SK-N-SH (cell line): ENCODE measurements at regions not wholly inside any gene's neighbourhood (a gene's known extent, or its start where the extent isn't known, plus 50 kb on each side); places are given as distances from the start of the nearest gene placed in this dataset.
A peak's percentile ranks its signal among the peaks of the same experiment; 100 is the strongest.

Experiments
- CTCF ChIA-PET: fragments of 300-600, 350-600 bp; formaldehyde crosslinking; extraction: SDS; loops from one replicate; lab custom pipeline; 2021; lab: Yijun Ruan, JAX
- POLR2A ChIA-PET: fragments of 350-600 bp; sonication (Branson Sonifier 250); formaldehyde crosslinking; extraction: SDS; loops from one replicate; lab custom pipeline; 2020; ENCODE audit warnings: antibody characterized with exemption, inconsistent platforms; lab: Yijun Ruan, JAX
- DNase-seq: peaks from one replicate; pipeline ENCODE4 v3.0.0; 2012
- H2AFZ ChIP-seq: fragments of 200-600 bp; sonication (generic); 2 replicates; pipeline ENCODE4 v1.8.1; 2016; ENCODE audit warnings: antibody characterized with exemption, mild to moderate bottlenecking, low read depth
- H3F3A ChIP-seq: fragments of 200-600 bp; sonication (generic); replicated peaks from 2 replicates; pipeline ENCODE3; 2016; ENCODE audit warnings: antibody characterized with exemption, mild to moderate bottlenecking; ENCODE audit not compliant: insufficient read depth
- H3K27ac ChIP-seq, 2 experiments: fragments of 200-500 bp in 1 of 2; fragments of 200-600 bp in 1 of 2; sonication (Bioruptor generic) in 1 of 2; sonication (generic), shearing (Covaris generic) in 1 of 2; 2 replicates each; pipeline versions ENCODE4 v1.5.1 to v1.6.1; 2014 to 2016; ENCODE audit warnings: low read depth in 2 of 2, inconsistent platforms in 1 of 2, low read length in 1 of 2, mild to moderate bottlenecking in 1 of 2, mixed read lengths in 1 of 2
- H3K27me3 ChIP-seq: fragments of 200-600 bp; sonication (generic), shearing (Covaris generic); 2 replicates; pipeline ENCODE4 v1.6.1; 2016; ENCODE audit warnings: mixed run types; ENCODE audit not compliant: insufficient read depth
- H3K36me3 ChIP-seq, 2 experiments: fragments of 200-500 bp in 1 of 2; fragments of 200-600 bp in 1 of 2; sonication (Bioruptor generic) in 1 of 2; sonication (generic) in 1 of 2; replicated peaks in 1 of 2; 2 replicates each; pipeline versions ENCODE3 to v1.5.1; 2014 to 2016; ENCODE audit warnings: low read length in 1 of 2, mild to moderate bottlenecking in 1 of 2; ENCODE audit not compliant: insufficient read depth in 2 of 2, control insufficient read depth in 1 of 2
- H3K4me1 ChIP-seq, 2 experiments: fragments of 200-500 bp in 1 of 2; fragments of 200-600 bp in 1 of 2; sonication (Bioruptor generic) in 1 of 2; sonication (generic), shearing (Covaris generic) in 1 of 2; 2 replicates each; pipeline versions ENCODE4 v1.5.1 to v1.6.1; 2014 to 2016; ENCODE audit warnings: low read depth in 1 of 2, low read length in 1 of 2, mixed run types in 1 of 2; ENCODE audit not compliant: insufficient read depth in 2 of 2, control insufficient read depth in 1 of 2
- H3K4me2 ChIP-seq: fragments of 200-600 bp; sonication (generic), shearing (Covaris generic); 2 replicates; pipeline ENCODE4 v1.6.1; 2017; ENCODE audit warnings: mixed run types
- H3K4me3 ChIP-seq, 2 experiments: fragments of 200-500 bp in 1 of 2; fragments of 200-600 bp in 1 of 2; sonication (Bioruptor generic) in 1 of 2; sonication (generic), shearing (Covaris generic) in 1 of 2; 2 replicates each; pipeline versions ENCODE4 v1.5.1 to v1.8.1; 2014 to 2016; ENCODE audit warnings: low read depth in 2 of 2, inconsistent platforms in 1 of 2, low read length in 1 of 2, mild to moderate bottlenecking in 1 of 2, mixed read lengths in 1 of 2, moderate library complexity in 1 of 2
- H3K79me2 ChIP-seq: fragments of 200-600 bp; sonication (generic); 2 replicates; pipeline ENCODE4 v1.8.1; 2017; ENCODE audit warnings: mild to moderate bottlenecking; ENCODE audit not compliant: insufficient read depth
- H3K9ac ChIP-seq: fragments of 200-600 bp; sonication (generic); 2 replicates; pipeline ENCODE4 v1.6.1; 2017; ENCODE audit warnings: mixed run types
- H3K9me2 ChIP-seq: fragments of 200-600 bp; sonication (generic); 2 replicates; pipeline ENCODE4 v1.6.1; 2017; ENCODE audit warnings: mixed run types
- H3K9me3 ChIP-seq: fragments of 200-600 bp; sonication (generic); 2 replicates; pipeline ENCODE4 v1.6.1; 2017; ENCODE audit warnings: mixed run types, mild to moderate bottlenecking, moderate library complexity
- H4K20me1 ChIP-seq: fragments of 200-600 bp; sonication (generic); 2 replicates; pipeline ENCODE4 v1.6.1; 2017; ENCODE audit warnings: mild to moderate bottlenecking, mixed run types; ENCODE audit not compliant: insufficient read depth
- CHD2 ChIP-seq: fragments of 150-350 bp; IDR thresholded peaks from 2 replicates; pipeline ENCODE4 v1.6.1; 2018; ENCODE audit warnings: low read length; ENCODE audit not compliant: partially characterized antibody
- GABPA ChIP-seq: IDR thresholded peaks from 2 replicates; pipeline ENCODE4 v1.4.0; 2012; ENCODE audit warnings: low read depth, mild to moderate bottlenecking
- GATA2 ChIP-seq: sonication (generic); formaldehyde crosslinking; IDR thresholded peaks from 2 replicates; pipeline ENCODE4 v1.5.0; 2020; ENCODE audit warnings: mild to moderate bottlenecking, missing genetic modification reagents
- MEF2A ChIP-seq: IDR thresholded peaks from 2 replicates; pipeline ENCODE4 v1.4.0; 2012; ENCODE audit warnings: low read depth, borderline replicate concordance
- MXI1 ChIP-seq: IDR thresholded peaks from 2 replicates; pipeline ENCODE4 v1.6.1; 2012; ENCODE audit warnings: mild to moderate bottlenecking, low read depth, low read length, improper control_type of control experiment
- NFIC ChIP-seq: IDR thresholded peaks from 2 replicates; pipeline ENCODE4 v1.4.0; 2012; ENCODE audit warnings: borderline replicate concordance
- RAD21 ChIP-seq: IDR thresholded peaks from 2 replicates; pipeline ENCODE4 v1.6.1; 2012; ENCODE audit warnings: mild to moderate bottlenecking, low read length
- RFX5 ChIP-seq: IDR thresholded peaks from 2 replicates; pipeline ENCODE4 v1.6.1; 2012; ENCODE audit warnings: mild to moderate bottlenecking, improper control_type of control experiment, low read length
- RXRA ChIP-seq: IDR thresholded peaks from 2 replicates; pipeline ENCODE4 v1.4.0; 2012; ENCODE audit warnings: low read depth, mild to moderate bottlenecking, borderline replicate concordance
- SIN3A ChIP-seq: IDR thresholded peaks from 2 replicates; pipeline ENCODE4 v1.6.1; 2012; ENCODE audit warnings: low read depth, mild to moderate bottlenecking, low read length, moderate library complexity, borderline replicate concordance
- USF1 ChIP-seq: IDR thresholded peaks from 2 replicates; pipeline ENCODE4 v1.4.0; 2012; ENCODE audit warnings: low read depth, borderline replicate concordance
- WGBS: methylation state at CpG from one replicate; pipeline ENCODE4 v1.1.6; 2017; ENCODE audit warnings: low lambda C conversion rate; 5-methylcytosine and 5-hydroxymethylcytosine counted together
- TF ChIP-seq, protein P1 (sequence below): IDR thresholded peaks from 2 replicates; pipeline ENCODE4 v1.6.1; 2012; ENCODE audit warnings: mild to moderate bottlenecking, low read depth, low read length, moderate library complexity

- H3K36me3 ChIP-seq = no peaks in the 10 kb centered on the region
- 77% methylated on average over 9 of the region's 9 CpGs for WGBS
- CTCF ChIA-PET = interaction anchor here (0.9 to 1.1 kb wide), 2 partner anchors 19 to 187 kb away, joined by 3 read pairs; no protein-coding TSS in a partner anchor
- H3K4me1 ChIP-seq = 0 out of 4 replicates have a peak, but pooled peaks cover 0 to 5% of the 10 kb centered on the region in 2 experiments
- H3K9ac ChIP-seq = no peak overlapping the region
- H3K9me3 ChIP-seq = no peaks in the 10 kb centered on the region
- no peaks in the 10 kb centered on the region for H3F3A ChIP-seq
- no peak overlapping the region for H3K27ac ChIP-seq
- peak overlapping the region; percentile 33; the same call in 1 of the 2 replicates for H2AFZ ChIP-seq
- H3K4me3 ChIP-seq = no peak overlapping the region
- TF ChIP-seq MEF2A (no peak), GABPA (no peak), USF1 (no peak)
- TF ChIP-seq, protein P1, sequence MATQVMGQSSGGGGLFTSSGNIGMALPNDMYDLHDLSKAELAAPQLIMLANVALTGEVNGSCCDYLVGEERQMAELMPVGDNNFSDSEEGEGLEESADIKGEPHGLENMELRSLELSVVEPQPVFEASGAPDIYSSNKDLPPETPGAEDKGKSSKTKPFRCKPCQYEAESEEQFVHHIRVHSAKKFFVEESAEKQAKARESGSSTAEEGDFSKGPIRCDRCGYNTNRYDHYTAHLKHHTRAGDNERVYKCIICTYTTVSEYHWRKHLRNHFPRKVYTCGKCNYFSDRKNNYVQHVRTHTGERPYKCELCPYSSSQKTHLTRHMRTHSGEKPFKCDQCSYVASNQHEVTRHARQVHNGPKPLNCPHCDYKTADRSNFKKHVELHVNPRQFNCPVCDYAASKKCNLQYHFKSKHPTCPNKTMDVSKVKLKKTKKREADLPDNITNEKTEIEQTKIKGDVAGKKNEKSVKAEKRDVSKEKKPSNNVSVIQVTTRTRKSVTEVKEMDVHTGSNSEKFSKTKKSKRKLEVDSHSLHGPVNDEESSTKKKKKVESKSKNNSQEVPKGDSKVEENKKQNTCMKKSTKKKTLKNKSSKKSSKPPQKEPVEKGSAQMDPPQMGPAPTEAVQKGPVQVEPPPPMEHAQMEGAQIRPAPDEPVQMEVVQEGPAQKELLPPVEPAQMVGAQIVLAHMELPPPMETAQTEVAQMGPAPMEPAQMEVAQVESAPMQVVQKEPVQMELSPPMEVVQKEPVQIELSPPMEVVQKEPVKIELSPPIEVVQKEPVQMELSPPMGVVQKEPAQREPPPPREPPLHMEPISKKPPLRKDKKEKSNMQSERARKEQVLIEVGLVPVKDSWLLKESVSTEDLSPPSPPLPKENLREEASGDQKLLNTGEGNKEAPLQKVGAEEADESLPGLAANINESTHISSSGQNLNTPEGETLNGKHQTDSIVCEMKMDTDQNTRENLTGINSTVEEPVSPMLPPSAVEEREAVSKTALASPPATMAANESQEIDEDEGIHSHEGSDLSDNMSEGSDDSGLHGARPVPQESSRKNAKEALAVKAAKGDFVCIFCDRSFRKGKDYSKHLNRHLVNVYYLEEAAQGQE = no peak
- H3K27me3 ChIP-seq = no peaks in the 10 kb centered on the region
- H3K4me2 ChIP-seq = no peak overlapping the region
- no peak for DNase-seq
- no peaks in the 10 kb centered on the region for H4K20me1 ChIP-seq
- H3K79me2 ChIP-seq = no peaks in the 10 kb centered on the region
- H3K9me2 ChIP-seq = no peaks in the 10 kb centered on the region
- POLR2A ChIA-PET = no interaction called here
These were observed 71.8 kb upstream of the LHFPL2 start for GRCh38 chr5:78720227-78720985.

DNA sequence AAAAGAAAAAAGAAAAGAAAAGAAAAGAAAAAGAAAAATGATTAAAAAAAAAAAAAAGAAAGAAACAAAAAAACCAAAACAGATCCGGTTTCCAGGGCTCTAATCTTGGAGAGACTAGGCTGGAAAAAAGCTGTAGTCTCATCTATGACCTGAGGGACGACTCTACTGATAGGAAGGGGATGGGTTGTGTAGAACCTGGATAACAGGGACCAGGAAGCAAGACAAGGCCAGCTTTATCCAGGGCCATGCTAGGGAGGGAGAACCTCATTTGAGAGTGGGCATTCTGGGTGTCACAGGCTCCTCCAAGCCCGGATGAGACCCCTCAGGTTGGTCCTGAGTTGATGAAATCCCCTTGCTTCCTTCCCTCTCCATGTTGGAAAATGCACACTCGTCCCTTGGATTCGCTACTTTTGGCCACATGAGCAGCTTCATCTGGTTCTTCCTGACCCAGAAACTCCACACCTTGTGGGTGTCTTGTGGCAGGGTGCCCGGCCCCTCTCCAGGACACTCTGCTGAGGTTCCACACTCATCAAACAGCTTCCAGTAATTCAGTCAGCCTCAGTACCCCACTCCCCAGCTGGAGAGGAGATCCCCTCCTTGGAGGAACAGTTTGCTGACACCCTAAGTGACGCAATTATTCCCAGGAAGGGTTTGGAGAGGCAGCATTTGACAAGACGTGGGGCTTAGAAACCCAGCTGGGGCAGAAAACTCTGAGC is 71.1 kb upstream of the LHFPL2 start:
- H2AFZ ChIP-seq = no peak overlapping the region
- DNase-seq = no peak
- no peaks in the 10 kb centered on the region for H3K27me3 ChIP-seq
- H4K20me1 ChIP-seq = no peaks in the 10 kb centered on the region
- TF ChIP-seq GATA2 (CRISPR knock-in tag) = no peak
- no peak for TF ChIP-seq RXRA
- TF ChIP-seq RFX5 = no peak
- TF ChIP-seq NFIC = no peak
- TF ChIP-seq SIN3A = no peak
- TF ChIP-seq MXI1 = no peak
- TF ChIP-seq RAD21 = no peak
- no peak for TF ChIP-seq CHD2
- H3K9ac ChIP-seq = no peak overlapping the region
- CTCF ChIA-PET = interaction anchor here (0.9 to 1.1 kb wide), 2 partner anchors 18 to 186 kb away, joined by 3 read pairs; no protein-coding TSS in a partner anchor
- H3K36me3 ChIP-seq = no peaks in the 10 kb centered on the region
- H3K4me3 ChIP-seq = no peak overlapping the region
- no peak overlapping the region for H3K4me2 ChIP-seq
- H3K4me1 ChIP-seq = 0 out of 4 replicates have a peak, but pooled peaks cover 0 to 5% of the 10 kb centered on the region in 2 experiments
- WGBS = 85% methylated on average over 8 of the region's 8 CpGs
- POLR2A ChIA-PET = no interaction called here
- H3K27ac ChIP-seq = no peak overlapping the region
- no peaks in the 10 kb centered on the region for H3K79me2 ChIP-seq
- no peaks in the 10 kb centered on the region for H3F3A ChIP-seq
- H3K9me2 ChIP-seq = no peaks in the 10 kb centered on the region
- H3K9me3 ChIP-seq = no peaks in the 10 kb centered on the region
